SK-N-SH (cell line): ENCODE measurements at regions not wholly inside any gene's neighbourhood (a gene's known extent, or its start where the extent isn't known, plus 50 kb on each side); places are given as distances from the start of the nearest gene placed in this dataset.

Experiments used
- CTCF ChIA-PET: fragments of 300-600, 350-600 bp; formaldehyde crosslinking; extraction: SDS; loops from one replicate; lab custom pipeline; 2021; lab: Yijun Ruan, JAX
- POLR2A ChIA-PET: fragments of 350-600 bp; sonication (Branson Sonifier 250); formaldehyde crosslinking; extraction: SDS; loops from one replicate; lab custom pipeline; 2020; ENCODE audit warnings: antibody characterized with exemption, inconsistent platforms; lab: Yijun Ruan, JAX
- DNase-seq: peaks from one replicate; pipeline ENCODE4 v3.0.0; 2012
- H2AFZ ChIP-seq: fragments of 200-600 bp; sonication (generic); 2 replicates; pipeline ENCODE4 v1.8.1; 2016; ENCODE audit warnings: antibody characterized with exemption, mild to moderate bottlenecking, low read depth
- H3F3A ChIP-seq: fragments of 200-600 bp; sonication (generic); replicated peaks from 2 replicates; pipeline ENCODE3; 2016; ENCODE audit warnings: antibody characterized with exemption, mild to moderate bottlenecking; ENCODE audit not compliant: insufficient read depth
- H3K27ac ChIP-seq, 2 experiments: fragments of 200-500 bp in 1 of 2; fragments of 200-600 bp in 1 of 2; sonication (Bioruptor generic) in 1 of 2; sonication (generic), shearing (Covaris generic) in 1 of 2; 2 replicates each; pipeline versions ENCODE4 v1.5.1 to v1.6.1; 2014 to 2016; ENCODE audit warnings: low read depth in 2 of 2, inconsistent platforms in 1 of 2, low read length in 1 of 2, mild to moderate bottlenecking in 1 of 2, mixed read lengths in 1 of 2
- H3K27me3 ChIP-seq: fragments of 200-600 bp; sonication (generic), shearing (Covaris generic); 2 replicates; pipeline ENCODE4 v1.6.1; 2016; ENCODE audit warnings: mixed run types; ENCODE audit not compliant: insufficient read depth
- H3K36me3 ChIP-seq, 2 experiments: fragments of 200-500 bp in 1 of 2; fragments of 200-600 bp in 1 of 2; sonication (Bioruptor generic) in 1 of 2; sonication (generic) in 1 of 2; replicated peaks in 1 of 2; 2 replicates each; pipeline versions ENCODE3 to v1.5.1; 2014 to 2016; ENCODE audit warnings: low read length in 1 of 2, mild to moderate bottlenecking in 1 of 2; ENCODE audit not compliant: insufficient read depth in 2 of 2, control insufficient read depth in 1 of 2
- H3K4me1 ChIP-seq, 2 experiments: fragments of 200-500 bp in 1 of 2; fragments of 200-600 bp in 1 of 2; sonication (Bioruptor generic) in 1 of 2; sonication (generic), shearing (Covaris generic) in 1 of 2; 2 replicates each; pipeline versions ENCODE4 v1.5.1 to v1.6.1; 2014 to 2016; ENCODE audit warnings: low read depth in 1 of 2, low read length in 1 of 2, mixed run types in 1 of 2; ENCODE audit not compliant: insufficient read depth in 2 of 2, control insufficient read depth in 1 of 2
- H3K4me2 ChIP-seq: fragments of 200-600 bp; sonication (generic), shearing (Covaris generic); 2 replicates; pipeline ENCODE4 v1.6.1; 2017; ENCODE audit warnings: mixed run types
- H3K4me3 ChIP-seq, 2 experiments: fragments of 200-500 bp in 1 of 2; fragments of 200-600 bp in 1 of 2; sonication (Bioruptor generic) in 1 of 2; sonication (generic), shearing (Covaris generic) in 1 of 2; 2 replicates each; pipeline versions ENCODE4 v1.5.1 to v1.8.1; 2014 to 2016; ENCODE audit warnings: low read depth in 2 of 2, inconsistent platforms in 1 of 2, low read length in 1 of 2, mild to moderate bottlenecking in 1 of 2, mixed read lengths in 1 of 2, moderate library complexity in 1 of 2
- H3K79me2 ChIP-seq: fragments of 200-600 bp; sonication (generic); 2 replicates; pipeline ENCODE4 v1.8.1; 2017; ENCODE audit warnings: mild to moderate bottlenecking; ENCODE audit not compliant: insufficient read depth
- H3K9ac ChIP-seq: fragments of 200-600 bp; sonication (generic); 2 replicates; pipeline ENCODE4 v1.6.1; 2017; ENCODE audit warnings: mixed run types
- H3K9me2 ChIP-seq: fragments of 200-600 bp; sonication (generic); 2 replicates; pipeline ENCODE4 v1.6.1; 2017; ENCODE audit warnings: mixed run types
- H3K9me3 ChIP-seq: fragments of 200-600 bp; sonication (generic); 2 replicates; pipeline ENCODE4 v1.6.1; 2017; ENCODE audit warnings: mixed run types, mild to moderate bottlenecking, moderate library complexity
- H4K20me1 ChIP-seq: fragments of 200-600 bp; sonication (generic); 2 replicates; pipeline ENCODE4 v1.6.1; 2017; ENCODE audit warnings: mild to moderate bottlenecking, mixed run types; ENCODE audit not compliant: insufficient read depth
- CHD2 ChIP-seq: fragments of 150-350 bp; IDR thresholded peaks from 2 replicates; pipeline ENCODE4 v1.6.1; 2018; ENCODE audit warnings: low read length; ENCODE audit not compliant: partially characterized antibody
- ELF1 ChIP-seq: IDR thresholded peaks from 2 replicates; pipeline ENCODE4 v1.4.0; 2012
- EP300 ChIP-seq, 2 experiments: IDR thresholded peaks; 2 replicates each; pipeline versions ENCODE4 v1.4.0 to v1.6.1; 2012; ENCODE audit warnings: borderline replicate concordance in 1 of 2, low read depth in 1 of 2, low read length in 1 of 2
- FOSL2 ChIP-seq: IDR thresholded peaks from 2 replicates; pipeline ENCODE4 v1.4.0; 2012; ENCODE audit warnings: low read depth, mild to moderate bottlenecking, moderate library complexity, borderline replicate concordance
- GABPA ChIP-seq: IDR thresholded peaks from 2 replicates; pipeline ENCODE4 v1.4.0; 2012; ENCODE audit warnings: low read depth, mild to moderate bottlenecking
- GATA2 ChIP-seq: sonication (generic); formaldehyde crosslinking; IDR thresholded peaks from 2 replicates; pipeline ENCODE4 v1.5.0; 2020; ENCODE audit warnings: mild to moderate bottlenecking, missing genetic modification reagents
- JUND ChIP-seq: IDR thresholded peaks from 2 replicates; pipeline ENCODE4 v1.4.0; 2012
- MEF2A ChIP-seq: IDR thresholded peaks from 2 replicates; pipeline ENCODE4 v1.4.0; 2012; ENCODE audit warnings: low read depth, borderline replicate concordance
- MXI1 ChIP-seq: IDR thresholded peaks from 2 replicates; pipeline ENCODE4 v1.6.1; 2012; ENCODE audit warnings: mild to moderate bottlenecking, low read depth, low read length, improper control_type of control experiment
- NFIC ChIP-seq: IDR thresholded peaks from 2 replicates; pipeline ENCODE4 v1.4.0; 2012; ENCODE audit warnings: borderline replicate concordance
- POLR2AphosphoS5 ChIP-seq: IDR thresholded peaks from 2 replicates; pipeline ENCODE4 v1.6.1; 2012; ENCODE audit warnings: low read depth, low read length
- RAD21 ChIP-seq: IDR thresholded peaks from 2 replicates; pipeline ENCODE4 v1.6.1; 2012; ENCODE audit warnings: mild to moderate bottlenecking, low read length
- SIN3A ChIP-seq: IDR thresholded peaks from 2 replicates; pipeline ENCODE4 v1.6.1; 2012; ENCODE audit warnings: low read depth, mild to moderate bottlenecking, low read length, moderate library complexity, borderline replicate concordance
- SMC3 ChIP-seq: IDR thresholded peaks from 2 replicates; pipeline ENCODE4 v1.6.1; 2012; ENCODE audit warnings: low read depth, low read length, improper control_type of control experiment
- WGBS: methylation state at CpG from one replicate; pipeline ENCODE4 v1.1.6; 2017; ENCODE audit warnings: low lambda C conversion rate; 5-methylcytosine and 5-hydroxymethylcytosine counted together
- TF ChIP-seq, protein P1 (sequence below): fragments of 200-600 bp; sonication (generic); IDR thresholded peaks from 2 replicates; pipeline ENCODE4 v1.6.1; 2017; ENCODE audit warnings: antibody characterized with exemption, mild to moderate bottlenecking, moderate library complexity
- TF ChIP-seq, protein P2 (sequence below): IDR thresholded peaks from 2 replicates; pipeline ENCODE4 v1.4.0; 2012; ENCODE audit warnings: low read depth
- TF ChIP-seq, protein P3 (sequence below): fragments of 150-350 bp; IDR thresholded peaks from 2 replicates; pipeline ENCODE4 v1.6.1; 2016; ENCODE audit warnings: mild to moderate bottlenecking, low read depth, low read length

DNA sequence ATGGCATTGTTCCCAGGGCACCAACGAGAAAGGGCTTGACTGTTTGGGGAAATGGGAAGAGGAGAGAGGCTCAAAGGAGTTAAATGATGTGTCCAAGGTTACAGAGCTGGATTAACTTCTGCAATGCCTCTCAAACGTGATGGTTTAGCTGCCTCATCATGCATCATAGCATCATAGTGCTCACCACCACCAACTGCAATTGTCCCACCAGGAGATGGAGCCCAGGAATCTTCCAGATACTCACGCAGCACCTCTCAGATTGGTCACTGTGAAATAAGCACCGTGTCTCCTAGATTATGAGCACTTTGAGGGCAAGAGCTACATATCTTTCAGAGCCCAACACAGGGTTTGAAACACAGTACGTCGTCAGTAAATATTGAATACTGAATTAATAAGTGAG lies 69.2 kb downstream of the PRSS23 start:
- no peak overlapping the region for H3K4me2 ChIP-seq
- no peaks in the 10 kb centered on the region for H4K20me1 ChIP-seq
- no peak for DNase-seq
- H3K4me1 ChIP-seq = peaks cover 0 to 19% of the 10 kb centered on the region in 2 experiments; a peak in 1 of 4 replicates
- CTCF ChIA-PET = interaction anchor here (0.6 to 11.0 kb wide), 18 partner anchors 19 to 552 kb away, joined by 3 to 123 read pairs (median 3); no protein-coding TSS in a partner anchor
- peak overlapping the region in 1 of 2 experiments; percentile 41; a peak in 2 of 4 replicates for H3K27ac ChIP-seq
- H3K4me3 ChIP-seq = no peak overlapping the region
- H3K9me2 ChIP-seq = no peaks in the 10 kb centered on the region
- TF ChIP-seq, protein P1, sequence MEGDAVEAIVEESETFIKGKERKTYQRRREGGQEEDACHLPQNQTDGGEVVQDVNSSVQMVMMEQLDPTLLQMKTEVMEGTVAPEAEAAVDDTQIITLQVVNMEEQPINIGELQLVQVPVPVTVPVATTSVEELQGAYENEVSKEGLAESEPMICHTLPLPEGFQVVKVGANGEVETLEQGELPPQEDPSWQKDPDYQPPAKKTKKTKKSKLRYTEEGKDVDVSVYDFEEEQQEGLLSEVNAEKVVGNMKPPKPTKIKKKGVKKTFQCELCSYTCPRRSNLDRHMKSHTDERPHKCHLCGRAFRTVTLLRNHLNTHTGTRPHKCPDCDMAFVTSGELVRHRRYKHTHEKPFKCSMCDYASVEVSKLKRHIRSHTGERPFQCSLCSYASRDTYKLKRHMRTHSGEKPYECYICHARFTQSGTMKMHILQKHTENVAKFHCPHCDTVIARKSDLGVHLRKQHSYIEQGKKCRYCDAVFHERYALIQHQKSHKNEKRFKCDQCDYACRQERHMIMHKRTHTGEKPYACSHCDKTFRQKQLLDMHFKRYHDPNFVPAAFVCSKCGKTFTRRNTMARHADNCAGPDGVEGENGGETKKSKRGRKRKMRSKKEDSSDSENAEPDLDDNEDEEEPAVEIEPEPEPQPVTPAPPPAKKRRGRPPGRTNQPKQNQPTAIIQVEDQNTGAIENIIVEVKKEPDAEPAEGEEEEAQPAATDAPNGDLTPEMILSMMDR = no peak
- TF ChIP-seq FOSL2 (no peak), GATA2 (CRISPR knock-in tag) (no peak), EP300 (IDR thresholded peaks at IDR 0.05; ENCODE audit: borderline replicate concordance in 1 of 2, low read depth in 1 of 2, low read length in 1 of 2) (no peak), POLR2AphosphoS5 (no peak), GABPA (no peak), NFIC (no peak), ELF1 (no peak), CHD2 (no peak), JUND (no peak), MXI1 (no peak), SIN3A (no peak), MEF2A (no peak)
- TF ChIP-seq, protein P2, sequence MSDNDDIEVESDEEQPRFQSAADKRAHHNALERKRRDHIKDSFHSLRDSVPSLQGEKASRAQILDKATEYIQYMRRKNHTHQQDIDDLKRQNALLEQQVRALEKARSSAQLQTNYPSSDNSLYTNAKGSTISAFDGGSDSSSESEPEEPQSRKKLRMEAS = no peak
- TF ChIP-seq, protein P3, sequence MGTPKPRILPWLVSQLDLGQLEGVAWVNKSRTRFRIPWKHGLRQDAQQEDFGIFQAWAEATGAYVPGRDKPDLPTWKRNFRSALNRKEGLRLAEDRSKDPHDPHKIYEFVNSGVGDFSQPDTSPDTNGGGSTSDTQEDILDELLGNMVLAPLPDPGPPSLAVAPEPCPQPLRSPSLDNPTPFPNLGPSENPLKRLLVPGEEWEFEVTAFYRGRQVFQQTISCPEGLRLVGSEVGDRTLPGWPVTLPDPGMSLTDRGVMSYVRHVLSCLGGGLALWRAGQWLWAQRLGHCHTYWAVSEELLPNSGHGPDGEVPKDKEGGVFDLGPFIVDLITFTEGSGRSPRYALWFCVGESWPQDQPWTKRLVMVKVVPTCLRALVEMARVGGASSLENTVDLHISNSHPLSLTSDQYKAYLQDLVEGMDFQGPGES = no peak
- TF ChIP-seq, all 33 proteins: peak for 0
- 60% methylated on average over 6 of the region's 6 CpGs for WGBS
- Histone ChIP-seq H3K79me2 (0 out of 2 replicates have a peak, but pooled peaks cover 3% of the 10 kb centered on the region), H3K9ac (no peak overlapping the region), H2AFZ (no peak overlapping the region), H3K27me3 (no peaks in the 10 kb centered on the region), H3K9me3 (no peaks in the 10 kb centered on the region), H3F3A (peaks cover 14% of the 10 kb centered on the region), H3K36me3 (peaks cover 15 to 42% of the 10 kb centered on the region in 2 experiments)
- POLR2A ChIA-PET = no interaction called here

DNA sequence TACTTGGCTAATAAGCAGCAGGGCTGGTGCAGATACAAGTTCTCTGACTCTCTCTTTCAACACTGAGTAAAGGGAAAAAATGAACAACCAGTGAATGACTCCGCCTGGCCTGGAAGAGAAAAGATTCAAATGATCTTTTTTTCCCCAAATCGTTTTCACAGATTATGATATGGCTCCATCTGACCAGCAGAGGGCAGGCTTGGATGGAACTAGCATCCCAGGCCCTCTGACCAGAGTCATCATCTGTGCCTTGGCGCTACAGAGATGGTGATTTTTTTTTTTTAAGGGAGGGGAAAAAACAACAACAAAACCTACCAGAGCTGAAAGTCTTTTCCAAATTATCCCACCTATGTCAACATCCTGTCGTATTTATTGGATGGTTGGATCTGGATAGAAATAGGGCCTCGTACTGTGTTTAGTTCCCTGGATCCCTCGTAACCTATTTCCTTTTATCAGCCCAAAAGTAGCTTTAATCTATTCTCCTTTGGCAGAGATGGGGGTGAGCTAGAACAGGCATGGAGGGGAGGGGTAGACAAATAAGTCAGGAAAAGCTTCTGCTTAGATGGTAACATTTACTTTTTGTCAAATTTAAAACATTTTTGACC lies 69.7 kb downstream of the PRSS23 start:
- H4K20me1 ChIP-seq = no peaks in the 10 kb centered on the region
- DNase-seq = peak; percentile 69
- WGBS = 39% methylated on average over 6 of the region's 6 CpGs
- H3F3A ChIP-seq = peaks cover 14% of the 10 kb centered on the region
- H2AFZ ChIP-seq = no peak overlapping the region
- H3K27ac ChIP-seq = peak overlapping the region in 1 of 2 experiments; percentile 41; a peak in 2 of 4 replicates
- H3K36me3 ChIP-seq = peaks cover 11 to 37% of the 10 kb centered on the region in 2 experiments
- no peaks in the 10 kb centered on the region for H3K27me3 ChIP-seq
- H3K4me3 ChIP-seq = no peak overlapping the region; a peak in 1 of 4 replicates
- H3K9me2 ChIP-seq = no peaks in the 10 kb centered on the region
- H3K4me2 ChIP-seq = no peak overlapping the region
- no peaks in the 10 kb centered on the region for H3K9me3 ChIP-seq
- H3K9ac ChIP-seq = no peak overlapping the region
- H3K4me1 ChIP-seq = peaks cover 0 to 23% of the 10 kb centered on the region in 2 experiments; a peak in 1 of 4 replicates
- peak; percentile 88 for TF ChIP-seq RAD21
- TF ChIP-seq SMC3 = peak; percentile 94
- TF ChIP-seq, protein P1 = peak; percentile 84
- no peak for TF ChIP-seq JUND
- ChIA-PET CTCF (interaction anchor here (0.5 to 11.0 kb wide), 30 partner anchors 14 to 1472 kb away, joined by 3 to 123 read pairs (median 4); no protein-coding TSS in a partner anchor), POLR2A (no interaction called here)
- 0 out of 2 replicates have a peak, but pooled peaks cover 3% of the 10 kb centered on the region for H3K79me2 ChIP-seq
